HEK293 (cell line): ENCODE measurements at regions not wholly inside any gene's neighbourhood (a gene's known extent, or its start where the extent isn't known, plus 50 kb on each side); places are given as distances from the start of the nearest gene placed in this dataset.

Experiments
- CTCF ChIA-PET: fragments of 350-600 bp; formaldehyde crosslinking; extraction: SDS; loops from one replicate; lab custom pipeline; 2021; ENCODE audit warnings: antibody characterized with exemption; lab: Yijun Ruan, JAX
- POLR2A ChIA-PET: fragments of 300-600 bp; formaldehyde crosslinking; extraction: SDS; loops from one replicate; lab custom pipeline; 2020; ENCODE audit warnings: antibody characterized with exemption, inconsistent platforms; lab: Yijun Ruan, JAX
- H3K27ac ChIP-seq: fragments of 200-500 bp; sonication (Bioruptor generic); 2 replicates; pipeline ENCODE4 v1.5.1; 2014; ENCODE audit warnings: low read depth, low read length, control low read depth, inconsistent platforms; ENCODE audit errors: extremely low read depth
- H3K36me3 ChIP-seq, 2 experiments: fragments of 200-500 bp in 1 of 2; sonication (Bioruptor generic) in 1 of 2; 1 replicate in 1 of 2; 2 replicates in 1 of 2; pipeline ENCODE4 v1.5.1; 2014 to 2017; ENCODE audit warnings: inconsistent platforms in 2 of 2, low read length in 2 of 2; ENCODE audit not compliant: control insufficient read depth in 2 of 2, insufficient read depth in 1 of 2
- H3K4me1 ChIP-seq: fragments of 200-500 bp; sonication (Bioruptor generic); 2 replicates; pipeline ENCODE4 v1.5.1; 2014; ENCODE audit warnings: mild to moderate bottlenecking, low read length, inconsistent platforms; ENCODE audit not compliant: control insufficient read depth, insufficient read depth
- H3K4me3 ChIP-seq: 2 replicates; pipeline ENCODE4 v1.5.1; 2011; ENCODE audit warnings: low read depth, mild to moderate bottlenecking, control low read depth, low read length, moderate library complexity
- H3K9me3 ChIP-seq: fragments of 200-500 bp; sonication (Bioruptor generic); 2 replicates; pipeline ENCODE4 v1.5.1; 2014; ENCODE audit warnings: low read depth, low read length, inconsistent platforms; ENCODE audit not compliant: control insufficient read depth, insufficient read depth
- GLI2 ChIP-seq: fragments of 450-650 bp; formaldehyde crosslinking; IDR thresholded peaks from 2 replicates; pipeline ENCODE4; 2017; ENCODE audit warnings: missing biosample characterization, missing genetic modification characterization, low read depth, borderline replicate concordance
- GLIS1 ChIP-seq: fragments of 450-650 bp; formaldehyde crosslinking; IDR thresholded peaks from 2 replicates; pipeline ENCODE4 v1.5.1; 2016; ENCODE audit warnings: missing biosample characterization, missing genetic modification characterization
- HOXD13 ChIP-seq: sonication (generic); formaldehyde crosslinking; IDR thresholded peaks from 2 replicates; pipeline ENCODE4 v1.8.0; 2022; ENCODE audit warnings: missing genetic modification reagents, borderline replicate concordance
- MYNN ChIP-seq: fragments of 450-650 bp; formaldehyde crosslinking; IDR thresholded peaks from 2 replicates; pipeline ENCODE4 v1.5.1; 2016; ENCODE audit warnings: missing biosample characterization, missing genetic modification characterization, borderline replicate concordance
- PRDM2 ChIP-seq: fragments of 450-650 bp; formaldehyde crosslinking; IDR thresholded peaks from 2 replicates; pipeline ENCODE4 v1.5.1; 2016; ENCODE audit warnings: missing biosample characterization, missing genetic modification characterization, borderline replicate concordance
- ZBTB21 ChIP-seq: fragments of 450-650 bp; formaldehyde crosslinking; IDR thresholded peaks from 2 replicates; pipeline ENCODE4 v1.5.1; 2017; ENCODE audit warnings: missing biosample characterization, missing genetic modification characterization
- ZFP41 ChIP-seq: fragments of 450-650 bp; formaldehyde crosslinking; IDR thresholded peaks from 2 replicates; pipeline ENCODE4 v1.5.1; 2016; ENCODE audit warnings: missing biosample characterization, missing genetic modification characterization, borderline replicate concordance
- ZNF623 ChIP-seq: fragments of 450-650 bp; formaldehyde crosslinking; IDR thresholded peaks from 2 replicates; pipeline ENCODE4 v1.5.1; 2016; ENCODE audit warnings: missing biosample characterization, missing genetic modification characterization
- ZNF626 ChIP-seq: fragments of 450-650 bp; sonication (Bioruptor Pico); formaldehyde crosslinking; IDR thresholded peaks from 2 replicates; pipeline ENCODE4 v1.5.1; 2018; ENCODE audit warnings: missing biosample characterization, missing genetic modification characterization, inconsistent platforms
- ZNF837 ChIP-seq: fragments of 450-650 bp; formaldehyde crosslinking; IDR thresholded peaks from 2 replicates; pipeline ENCODE4 v1.5.1; 2016; ENCODE audit warnings: missing biosample characterization, missing genetic modification characterization
- ZSCAN16 ChIP-seq: fragments of 450-650 bp; formaldehyde crosslinking; IDR thresholded peaks from 2 replicates; pipeline ENCODE4 v1.5.1; 2016; ENCODE audit warnings: missing biosample characterization, missing genetic modification characterization
- TF ChIP-seq, protein P1 (sequence below): fragments of 450-650 bp; formaldehyde crosslinking; IDR thresholded peaks from 2 replicates; pipeline ENCODE4 v1.5.1; 2016; ENCODE audit warnings: missing biosample characterization, missing genetic modification characterization
- TF ChIP-seq, protein P2 (sequence below): fragments of 450-650 bp; formaldehyde crosslinking; conservative IDR thresholded peaks from 2 replicates; pipeline ENCODE4 v1.5.1; 2016; ENCODE audit warnings: low read depth, missing biosample characterization, missing genetic modification characterization
- TF ChIP-seq, protein P3 (sequence below): fragments of 450-650 bp; formaldehyde crosslinking; IDR thresholded peaks from 2 replicates; pipeline ENCODE4 v1.5.1; 2016; ENCODE audit warnings: missing biosample characterization, missing genetic modification characterization
- TF ChIP-seq, protein P4 (sequence below): fragments of 450-650 bp; formaldehyde crosslinking; IDR thresholded peaks from 2 replicates; pipeline ENCODE4 v1.5.1; 2016; ENCODE audit warnings: missing biosample characterization, missing genetic modification characterization, low read depth

DNA sequence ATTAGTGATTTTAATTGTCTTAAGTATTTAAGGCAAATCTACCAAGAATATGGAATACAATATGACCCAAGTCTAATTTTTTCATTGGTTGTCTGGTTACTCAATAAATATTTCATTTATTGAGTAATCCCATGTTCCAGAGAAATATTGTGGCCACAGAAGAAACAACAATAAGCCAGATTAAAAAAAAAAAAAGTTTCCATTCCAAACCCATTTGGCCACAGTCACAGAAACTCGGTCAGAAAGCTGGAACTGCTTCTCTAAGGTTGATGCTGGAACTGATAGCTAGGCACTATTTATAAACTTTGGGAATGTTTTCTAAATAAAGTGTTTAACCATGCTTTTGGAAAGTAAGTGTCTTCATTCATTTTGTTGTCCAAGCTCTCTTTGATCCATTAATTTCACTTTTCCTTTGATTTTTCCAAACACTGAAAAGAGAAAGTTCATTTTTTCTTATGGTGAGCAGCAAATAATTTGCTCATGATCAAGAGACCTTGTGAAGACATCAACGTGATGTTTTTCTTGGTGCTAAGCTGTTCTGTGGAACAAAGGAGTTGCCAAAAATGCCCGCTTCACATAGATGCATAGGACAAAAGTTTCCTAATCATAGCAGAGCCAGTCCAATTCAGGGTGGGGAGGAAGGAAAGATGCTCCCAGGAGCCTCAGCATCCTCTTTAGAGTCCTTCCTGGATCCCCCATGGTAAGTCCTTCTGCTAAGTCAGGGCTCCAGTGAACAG is 72.1 kb upstream of the CCBE1 start:
- TF ChIP-seq GLI2 (tag by site-specific recombination) (no peak), ZNF626 (tag by site-specific recombination) (no peak), MYNN (tag by site-specific recombination) (no peak), ZSCAN16 (tag by site-specific recombination) (no peak), PRDM2 (no peak), ZNF623 (tag by site-specific recombination) (no peak), GLIS1 (tag by site-specific recombination) (no peak), ZBTB21 (tag by site-specific recombination) (no peak), ZFP41 (tag by site-specific recombination) (no peak), HOXD13 (no peak), ZNF837 (tag by site-specific recombination) (no peak)
- TF ChIP-seq, protein P1, sequence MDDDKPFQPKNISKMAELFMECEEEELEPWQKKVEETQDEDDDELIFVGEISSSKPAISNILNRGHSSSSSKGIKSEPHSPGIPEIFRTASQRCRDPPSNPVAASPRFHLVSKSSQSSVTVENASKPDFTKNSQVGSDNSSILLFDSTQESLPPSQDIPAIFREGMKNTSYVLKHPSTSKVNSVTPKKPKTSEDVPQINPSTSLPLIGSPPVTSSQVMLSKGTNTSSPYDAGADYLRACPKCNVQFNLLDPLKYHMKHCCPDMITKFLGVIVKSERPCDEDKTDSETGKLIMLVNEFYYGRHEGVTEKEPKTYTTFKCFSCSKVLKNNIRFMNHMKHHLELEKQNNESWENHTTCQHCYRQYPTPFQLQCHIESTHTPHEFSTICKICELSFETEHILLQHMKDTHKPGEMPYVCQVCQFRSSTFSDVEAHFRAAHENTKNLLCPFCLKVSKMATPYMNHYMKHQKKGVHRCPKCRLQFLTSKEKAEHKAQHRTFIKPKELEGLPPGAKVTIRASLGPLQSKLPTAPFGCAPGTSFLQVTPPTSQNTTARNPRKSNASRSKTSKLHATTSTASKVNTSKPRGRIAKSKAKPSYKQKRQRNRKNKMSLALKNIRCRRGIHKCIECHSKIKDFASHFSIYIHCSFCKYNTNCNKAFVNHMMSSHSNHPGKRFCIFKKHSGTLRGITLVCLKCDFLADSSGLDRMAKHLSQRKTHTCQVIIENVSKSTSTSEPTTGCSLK: no peak
- TF ChIP-seq, protein P2, sequence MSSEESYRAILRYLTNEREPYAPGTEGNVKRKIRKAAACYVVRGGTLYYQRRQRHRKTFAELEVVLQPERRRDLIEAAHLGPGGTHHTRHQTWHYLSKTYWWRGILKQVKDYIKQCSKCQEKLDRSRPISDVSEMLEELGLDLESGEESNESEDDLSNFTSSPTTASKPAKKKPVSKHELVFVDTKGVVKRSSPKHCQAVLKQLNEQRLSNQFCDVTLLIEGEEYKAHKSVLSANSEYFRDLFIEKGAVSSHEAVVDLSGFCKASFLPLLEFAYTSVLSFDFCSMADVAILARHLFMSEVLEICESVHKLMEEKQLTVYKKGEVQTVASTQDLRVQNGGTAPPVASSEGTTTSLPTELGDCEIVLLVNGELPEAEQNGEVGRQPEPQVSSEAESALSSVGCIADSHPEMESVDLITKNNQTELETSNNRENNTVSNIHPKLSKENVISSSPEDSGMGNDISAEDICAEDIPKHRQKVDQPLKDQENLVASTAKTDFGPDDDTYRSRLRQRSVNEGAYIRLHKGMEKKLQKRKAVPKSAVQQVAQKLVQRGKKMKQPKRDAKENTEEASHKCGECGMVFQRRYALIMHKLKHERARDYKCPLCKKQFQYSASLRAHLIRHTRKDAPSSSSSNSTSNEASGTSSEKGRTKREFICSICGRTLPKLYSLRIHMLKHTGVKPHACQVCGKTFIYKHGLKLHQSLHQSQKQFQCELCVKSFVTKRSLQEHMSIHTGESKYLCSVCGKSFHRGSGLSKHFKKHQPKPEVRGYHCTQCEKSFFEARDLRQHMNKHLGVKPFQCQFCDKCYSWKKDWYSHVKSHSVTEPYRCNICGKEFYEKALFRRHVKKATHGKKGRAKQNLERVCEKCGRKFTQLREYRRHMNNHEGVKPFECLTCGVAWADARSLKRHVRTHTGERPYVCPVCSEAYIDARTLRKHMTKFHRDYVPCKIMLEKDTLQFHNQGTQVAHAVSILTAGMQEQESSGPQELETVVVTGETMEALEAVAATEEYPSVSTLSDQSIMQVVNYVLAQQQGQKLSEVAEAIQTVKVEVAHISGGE (tag by site-specific recombination): no peak
- TF ChIP-seq, protein P3, sequence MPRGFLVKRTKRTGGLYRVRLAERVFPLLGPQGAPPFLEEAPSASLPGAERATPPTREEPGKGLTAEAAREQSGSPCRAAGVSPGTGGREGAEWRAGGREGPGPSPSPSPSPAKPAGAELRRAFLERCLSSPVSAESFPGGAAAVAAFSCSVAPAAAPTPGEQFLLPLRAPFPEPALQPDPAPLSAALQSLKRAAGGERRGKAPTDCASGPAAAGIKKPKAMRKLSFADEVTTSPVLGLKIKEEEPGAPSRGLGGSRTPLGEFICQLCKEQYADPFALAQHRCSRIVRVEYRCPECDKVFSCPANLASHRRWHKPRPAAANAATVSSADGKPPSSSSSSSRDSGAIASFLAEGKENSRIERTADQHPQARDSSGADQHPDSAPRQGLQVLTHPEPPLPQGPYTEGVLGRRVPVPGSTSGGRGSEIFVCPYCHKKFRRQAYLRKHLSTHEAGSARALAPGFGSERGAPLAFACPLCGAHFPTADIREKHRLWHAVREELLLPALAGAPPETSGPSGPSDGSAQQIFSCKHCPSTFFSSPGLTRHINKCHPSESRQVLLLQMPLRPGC: no peak
- TF ChIP-seq, protein P4, sequence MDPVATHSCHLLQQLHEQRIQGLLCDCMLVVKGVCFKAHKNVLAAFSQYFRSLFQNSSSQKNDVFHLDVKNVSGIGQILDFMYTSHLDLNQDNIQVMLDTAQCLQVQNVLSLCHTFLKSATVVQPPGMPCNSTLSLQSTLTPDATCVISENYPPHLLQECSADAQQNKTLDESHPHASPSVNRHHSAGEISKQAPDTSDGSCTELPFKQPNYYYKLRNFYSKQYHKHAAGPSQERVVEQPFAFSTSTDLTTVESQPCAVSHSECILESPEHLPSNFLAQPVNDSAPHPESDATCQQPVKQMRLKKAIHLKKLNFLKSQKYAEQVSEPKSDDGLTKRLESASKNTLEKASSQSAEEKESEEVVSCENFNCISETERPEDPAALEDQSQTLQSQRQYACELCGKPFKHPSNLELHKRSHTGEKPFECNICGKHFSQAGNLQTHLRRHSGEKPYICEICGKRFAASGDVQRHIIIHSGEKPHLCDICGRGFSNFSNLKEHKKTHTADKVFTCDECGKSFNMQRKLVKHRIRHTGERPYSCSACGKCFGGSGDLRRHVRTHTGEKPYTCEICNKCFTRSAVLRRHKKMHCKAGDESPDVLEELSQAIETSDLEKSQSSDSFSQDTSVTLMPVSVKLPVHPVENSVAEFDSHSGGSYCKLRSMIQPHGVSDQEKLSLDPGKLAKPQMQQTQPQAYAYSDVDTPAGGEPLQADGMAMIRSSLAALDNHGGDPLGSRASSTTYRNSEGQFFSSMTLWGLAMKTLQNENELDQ (tag by site-specific recombination): no peak
- Histone ChIP-seq H3K36me3 (no peaks in the 10 kb centered on the region), H3K27ac (no peak overlapping the region), H3K9me3 (no peaks in the 10 kb centered on the region), H3K4me1 (no peaks in the 10 kb centered on the region), H3K4me3 (no peak overlapping the region)
- ChIA-PET POLR2A (no interaction called here), CTCF (interaction anchor here (1.1 kb wide), 1 partner anchor 68 kb away, joined by 3 read pairs; no protein-coding TSS in a partner anchor)
